Body of pancreas (tissue), 4 donors: ENCODE measurements at regions not wholly inside any gene's neighbourhood (a gene's known extent, or its start where the extent isn't known, plus 50 kb on each side); places are given as distances from the start of the nearest gene placed in this dataset.

Source experiments
- POLR2A ChIP-seq, 3 donors: fragments of 450-650 bp; IDR thresholded peaks; one replicate each; pipeline ENCODE4 v1.6.1; 2016; ENCODE audit warnings: antibody characterized with exemption in 3 of 3, mild to moderate bottlenecking in 2 of 3
- TF ChIP-seq, protein P1 (sequence below), 7 experiments: fragments of 450-650 bp in 4 of 7; fragments of 200-600 bp in 3 of 7; sonication (generic) in 3 of 7; IDR thresholded peaks; one replicate each; pipeline ENCODE4 v1.5.1; 2016 to 2019; ENCODE audit warnings: antibody characterized with exemption in 7 of 7

- TF ChIP-seq, protein P1, sequence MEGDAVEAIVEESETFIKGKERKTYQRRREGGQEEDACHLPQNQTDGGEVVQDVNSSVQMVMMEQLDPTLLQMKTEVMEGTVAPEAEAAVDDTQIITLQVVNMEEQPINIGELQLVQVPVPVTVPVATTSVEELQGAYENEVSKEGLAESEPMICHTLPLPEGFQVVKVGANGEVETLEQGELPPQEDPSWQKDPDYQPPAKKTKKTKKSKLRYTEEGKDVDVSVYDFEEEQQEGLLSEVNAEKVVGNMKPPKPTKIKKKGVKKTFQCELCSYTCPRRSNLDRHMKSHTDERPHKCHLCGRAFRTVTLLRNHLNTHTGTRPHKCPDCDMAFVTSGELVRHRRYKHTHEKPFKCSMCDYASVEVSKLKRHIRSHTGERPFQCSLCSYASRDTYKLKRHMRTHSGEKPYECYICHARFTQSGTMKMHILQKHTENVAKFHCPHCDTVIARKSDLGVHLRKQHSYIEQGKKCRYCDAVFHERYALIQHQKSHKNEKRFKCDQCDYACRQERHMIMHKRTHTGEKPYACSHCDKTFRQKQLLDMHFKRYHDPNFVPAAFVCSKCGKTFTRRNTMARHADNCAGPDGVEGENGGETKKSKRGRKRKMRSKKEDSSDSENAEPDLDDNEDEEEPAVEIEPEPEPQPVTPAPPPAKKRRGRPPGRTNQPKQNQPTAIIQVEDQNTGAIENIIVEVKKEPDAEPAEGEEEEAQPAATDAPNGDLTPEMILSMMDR (IDR thresholded peaks at IDR 0.05): no peak
- TF ChIP-seq POLR2A (IDR thresholded peaks at IDR 0.05): no peak
These were observed 78.0 kb downstream of the ARL5B start for GRCh38 chr10:18737236-18737635.
